HepG2 (cell line): ENCODE measurements at regions not wholly inside any gene's neighbourhood (a gene's known extent, or its start where the extent isn't known, plus 50 kb on each side); places are given as distances from the start of the nearest gene placed in this dataset.

Source experiments
- ARID5B ChIP-seq: IDR thresholded peaks from 2 replicates; pipeline ENCODE4 v1.4.0; 2020; ENCODE audit warnings: mild to moderate bottlenecking, missing genetic modification reagents
- ATF3 ChIP-seq: sonication (generic); formaldehyde crosslinking; IDR thresholded peaks from 2 replicates; pipeline ENCODE4 v1.4.0; 2020; ENCODE audit warnings: missing genetic modification reagents
- PITX1 ChIP-seq: sonication (generic); formaldehyde crosslinking; IDR thresholded peaks from 2 replicates; pipeline ENCODE4 v1.5.1; 2020; ENCODE audit warnings: mild to moderate bottlenecking, missing genetic modification reagents
- ZNF639 ChIP-seq: conservative IDR thresholded peaks from 2 replicates; pipeline ENCODE4 v1.6.1; 2018; ENCODE audit warnings: missing genetic modification reagents
- TF ChIP-seq, protein P1 (sequence below): sonication (generic); formaldehyde crosslinking; IDR thresholded peaks from 2 replicates; pipeline ENCODE4 v1.4.0; 2020; ENCODE audit warnings: missing genetic modification reagents
- TF ChIP-seq, protein P2 (sequence below): sonication (generic); formaldehyde crosslinking; IDR thresholded peaks from 2 replicates; pipeline ENCODE4 v1.4.0; 2020; ENCODE audit warnings: mild to moderate bottlenecking, missing genetic modification reagents
- TF ChIP-seq, protein P3 (sequence below): sonication (generic); formaldehyde crosslinking; IDR thresholded peaks from 2 replicates; pipeline ENCODE4 v1.4.0; 2020; ENCODE audit warnings: low read depth, mild to moderate bottlenecking, missing genetic modification reagents
- TF ChIP-seq, protein P4 (sequence below): IDR thresholded peaks from 2 replicates; pipeline ENCODE4 v1.6.1; 2016

DNA sequence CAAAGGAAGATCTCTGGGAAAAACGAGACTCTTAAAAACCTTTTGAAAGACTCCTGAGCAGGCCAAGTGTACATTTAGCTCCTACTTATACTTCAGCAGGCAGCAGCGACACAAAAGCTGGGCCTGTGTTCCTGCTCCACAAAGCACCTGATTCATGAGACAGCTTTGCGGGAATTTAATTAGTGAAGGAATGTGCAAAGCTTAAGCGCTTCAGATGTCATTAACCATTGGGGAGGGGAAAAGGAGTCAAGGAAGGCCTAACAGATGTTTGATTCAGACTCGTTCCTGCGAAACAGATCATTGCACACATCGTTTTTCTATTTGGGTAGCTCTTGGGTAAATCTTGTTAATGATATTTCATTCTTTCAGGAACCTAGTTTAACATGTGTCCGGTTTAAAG is 125.9 kb downstream of the MAIP1 start (continued):
- TF ChIP-seq, protein P1, sequence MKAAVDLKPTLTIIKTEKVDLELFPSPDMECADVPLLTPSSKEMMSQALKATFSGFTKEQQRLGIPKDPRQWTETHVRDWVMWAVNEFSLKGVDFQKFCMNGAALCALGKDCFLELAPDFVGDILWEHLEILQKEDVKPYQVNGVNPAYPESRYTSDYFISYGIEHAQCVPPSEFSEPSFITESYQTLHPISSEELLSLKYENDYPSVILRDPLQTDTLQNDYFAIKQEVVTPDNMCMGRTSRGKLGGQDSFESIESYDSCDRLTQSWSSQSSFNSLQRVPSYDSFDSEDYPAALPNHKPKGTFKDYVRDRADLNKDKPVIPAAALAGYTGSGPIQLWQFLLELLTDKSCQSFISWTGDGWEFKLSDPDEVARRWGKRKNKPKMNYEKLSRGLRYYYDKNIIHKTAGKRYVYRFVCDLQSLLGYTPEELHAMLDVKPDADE = no peak
- TF ChIP-seq, protein P2, sequence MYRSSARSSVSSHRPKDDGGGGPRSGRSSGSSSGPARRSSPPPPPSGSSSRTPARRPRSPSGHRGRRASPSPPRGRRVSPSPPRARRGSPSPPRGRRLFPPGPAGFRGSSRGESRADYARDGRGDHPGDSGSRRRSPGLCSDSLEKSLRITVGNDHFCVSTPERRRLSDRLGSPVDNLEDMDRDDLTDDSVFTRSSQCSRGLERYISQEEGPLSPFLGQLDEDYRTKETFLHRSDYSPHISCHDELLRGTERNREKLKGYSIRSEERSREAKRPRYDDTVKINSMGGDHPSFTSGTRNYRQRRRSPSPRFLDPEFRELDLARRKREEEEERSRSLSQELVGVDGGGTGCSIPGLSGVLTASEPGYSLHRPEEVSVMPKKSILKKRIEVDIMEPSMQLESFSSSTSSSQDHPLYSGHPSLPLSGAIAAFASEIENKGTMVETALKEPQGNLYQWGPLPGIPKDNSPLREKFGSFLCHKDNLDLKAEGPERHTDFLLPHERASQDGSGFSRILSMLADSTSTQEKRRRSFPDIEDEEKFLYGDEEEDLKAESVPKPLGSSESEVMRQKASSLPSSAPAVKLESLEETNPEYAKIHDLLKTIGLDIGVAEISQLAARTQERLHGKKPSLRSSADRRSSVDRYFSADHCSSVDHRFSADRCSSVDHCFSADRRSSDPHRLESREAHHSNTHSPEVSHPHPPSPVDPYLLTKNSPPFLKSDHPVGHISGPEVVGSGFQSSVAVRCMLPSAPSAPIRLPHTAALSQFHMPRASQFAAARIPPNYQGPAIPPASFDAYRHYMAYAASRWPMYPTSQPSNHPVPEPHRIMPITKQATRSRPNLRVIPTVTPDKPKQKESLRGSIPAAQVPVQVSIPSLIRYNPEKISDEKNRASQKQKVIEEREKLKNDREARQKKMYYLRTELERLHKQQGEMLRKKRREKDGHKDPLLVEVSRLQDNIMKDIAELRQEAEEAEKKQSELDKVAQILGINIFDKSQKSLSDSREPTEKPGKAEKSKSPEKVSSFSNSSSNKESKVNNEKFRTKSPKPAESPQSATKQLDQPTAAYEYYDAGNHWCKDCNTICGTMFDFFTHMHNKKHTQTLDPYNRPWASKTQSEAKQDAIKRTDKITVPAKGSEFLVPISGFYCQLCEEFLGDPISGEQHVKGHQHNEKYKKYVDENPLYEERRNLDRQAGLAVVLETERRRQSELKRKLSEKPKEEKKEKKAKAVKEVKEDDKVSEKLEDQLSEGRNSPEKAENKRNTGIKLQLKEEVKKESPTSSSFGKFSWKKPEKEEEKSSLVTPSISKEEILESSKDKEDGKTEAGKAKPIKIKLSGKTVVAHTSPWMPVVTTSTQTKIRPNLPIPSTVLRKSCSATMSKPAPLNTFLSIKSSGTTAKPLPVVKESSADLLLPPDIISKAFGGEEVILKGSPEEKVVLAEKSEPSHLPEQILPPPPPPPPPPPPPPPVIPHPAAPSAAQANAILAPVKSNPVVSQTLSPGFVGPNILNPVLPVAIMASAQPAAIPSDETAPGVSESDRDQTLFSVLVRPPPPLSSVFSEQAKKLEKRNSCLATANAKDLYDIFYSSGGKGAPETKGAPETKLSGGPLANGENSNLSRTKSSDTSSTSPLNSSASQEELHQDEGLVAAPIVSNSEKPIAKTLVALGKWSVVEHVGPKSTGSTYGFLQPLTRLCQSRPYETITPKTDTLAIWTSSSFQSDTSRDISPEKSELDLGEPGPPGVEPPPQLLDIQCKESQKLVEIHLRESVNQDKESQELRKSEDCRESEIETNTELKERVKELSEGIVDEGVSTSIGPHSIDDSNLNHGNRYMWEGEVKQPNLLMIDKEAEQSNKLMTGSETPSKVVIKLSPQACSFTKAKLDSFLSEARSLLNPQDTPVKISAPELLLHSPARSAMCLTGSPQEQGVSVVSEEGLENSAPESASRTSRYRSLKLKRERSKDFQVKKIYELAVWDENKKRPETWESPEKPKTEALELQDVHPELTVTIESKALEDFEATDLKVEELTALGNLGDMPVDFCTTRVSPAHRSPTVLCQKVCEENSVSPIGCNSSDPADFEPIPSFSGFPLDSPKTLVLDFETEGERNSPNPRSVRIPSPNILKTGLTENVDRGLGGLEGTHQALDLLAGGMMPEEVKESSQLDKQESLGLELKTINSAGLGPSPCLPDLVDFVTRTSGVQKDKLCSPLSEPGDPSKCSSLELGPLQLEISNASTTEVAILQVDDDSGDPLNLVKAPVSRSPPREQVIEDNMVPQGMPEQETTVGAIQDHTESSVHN (CRISPR knock-in tag) = no peak
- TF ChIP-seq, protein P3, sequence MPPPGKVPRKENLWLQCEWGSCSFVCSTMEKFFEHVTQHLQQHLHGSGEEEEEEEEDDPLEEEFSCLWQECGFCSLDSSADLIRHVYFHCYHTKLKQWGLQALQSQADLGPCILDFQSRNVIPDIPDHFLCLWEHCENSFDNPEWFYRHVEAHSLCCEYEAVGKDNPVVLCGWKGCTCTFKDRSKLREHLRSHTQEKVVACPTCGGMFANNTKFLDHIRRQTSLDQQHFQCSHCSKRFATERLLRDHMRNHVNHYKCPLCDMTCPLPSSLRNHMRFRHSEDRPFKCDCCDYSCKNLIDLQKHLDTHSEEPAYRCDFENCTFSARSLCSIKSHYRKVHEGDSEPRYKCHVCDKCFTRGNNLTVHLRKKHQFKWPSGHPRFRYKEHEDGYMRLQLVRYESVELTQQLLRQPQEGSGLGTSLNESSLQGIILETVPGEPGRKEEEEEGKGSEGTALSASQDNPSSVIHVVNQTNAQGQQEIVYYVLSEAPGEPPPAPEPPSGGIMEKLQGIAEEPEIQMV (CRISPR knock-in tag) = no peak
- TF ChIP-seq PITX1 (CRISPR knock-in tag) (no peak), ARID5B (CRISPR knock-in tag) (no peak), ZNF639 (CRISPR knock-in tag) (no peak), ATF3 (CRISPR knock-in tag) (no peak)
- TF ChIP-seq, protein P4, sequence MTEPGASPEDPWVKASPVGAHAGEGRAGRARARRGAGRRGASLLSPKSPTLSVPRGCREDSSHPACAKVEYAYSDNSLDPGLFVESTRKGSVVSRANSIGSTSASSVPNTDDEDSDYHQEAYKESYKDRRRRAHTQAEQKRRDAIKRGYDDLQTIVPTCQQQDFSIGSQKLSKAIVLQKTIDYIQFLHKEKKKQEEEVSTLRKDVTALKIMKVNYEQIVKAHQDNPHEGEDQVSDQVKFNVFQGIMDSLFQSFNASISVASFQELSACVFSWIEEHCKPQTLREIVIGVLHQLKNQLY (CRISPR knock-in tag) = no peak
